SIG-M5 treated with dmso at 0.1 percent for 504 hours (cell line): ENCODE measurements at regions not wholly inside any gene's neighbourhood (a gene's known extent, or its start where the extent isn't known, plus 50 kb on each side); places are given as distances from the start of the nearest gene placed in this dataset.
"Not testable (repeated sequence)": the region's sequence is repeated elsewhere in the genome, so short reads cannot be mapped to it uniquely, and the experiment has no call there.

Experiments used
- DNase-seq: peaks from one replicate; lab custom pipeline; 2025; ENCODE audit not compliant: unreplicated experiment; lab: John Stamatoyannopoulos, UW

DNA sequence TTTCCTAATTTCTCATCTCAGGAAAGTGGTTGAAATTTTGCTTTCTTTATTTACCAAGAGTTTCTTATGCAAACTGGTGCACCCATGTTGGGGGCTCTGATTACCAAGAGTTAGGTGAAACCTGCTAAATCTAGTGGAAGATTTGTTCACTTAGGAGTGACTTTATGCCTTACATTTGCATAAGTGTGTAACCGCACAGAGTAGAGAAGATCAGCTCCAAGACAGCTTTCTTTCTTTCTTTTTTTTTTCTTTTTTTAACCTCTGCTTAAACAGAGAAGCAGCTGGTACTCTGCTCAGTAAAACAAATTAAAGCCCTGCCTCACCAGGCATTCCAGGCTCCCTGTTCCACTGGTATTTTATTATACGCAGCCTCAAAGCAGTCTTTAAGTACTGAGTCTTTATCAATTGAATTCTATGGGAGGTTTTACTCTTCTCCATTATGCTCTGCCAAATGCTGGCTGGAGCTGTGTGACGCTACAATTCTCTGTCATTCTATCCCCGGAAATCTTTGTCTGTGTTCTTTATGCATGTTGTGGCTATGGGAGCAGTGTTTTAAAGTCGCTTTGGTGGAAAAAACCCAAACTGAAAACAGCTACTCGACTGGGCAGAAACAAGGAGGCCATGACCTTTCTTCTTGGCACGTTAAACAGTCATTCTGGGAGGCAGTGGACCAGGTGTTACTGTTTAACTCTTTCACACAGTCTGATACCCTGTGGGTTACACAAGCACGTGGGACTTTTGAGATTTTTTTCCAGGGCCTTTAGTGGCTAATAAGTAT lies 55.2 kb upstream of the GBE1 start:
- DNase-seq, result no peak

DNA sequence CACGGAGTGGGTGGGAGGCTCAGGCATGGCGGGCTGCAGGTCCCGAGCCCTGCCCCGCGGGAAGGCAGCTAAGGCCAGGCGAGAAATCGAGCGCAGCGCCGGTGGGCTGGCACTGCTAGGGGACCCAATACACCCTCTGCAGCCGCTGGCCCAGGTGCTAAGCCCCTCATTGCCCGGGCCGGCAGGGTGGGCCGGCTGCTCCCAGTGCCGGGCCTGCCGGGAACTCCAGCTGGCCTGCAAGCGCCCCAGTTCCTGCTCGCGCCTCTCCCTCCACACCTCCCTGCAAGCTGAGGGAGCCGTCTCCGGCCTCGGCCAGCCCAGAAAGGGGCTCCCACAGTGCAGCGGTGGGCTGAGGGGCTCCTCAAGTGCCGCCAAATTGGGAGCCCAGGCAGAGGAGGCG lies 50.7 kb upstream of the GBE1 start:
- DNase-seq, result not testable (repeated sequence)
